OCI-LY1 (cell line): ENCODE measurements at regions not wholly inside any gene's neighbourhood (a gene's known extent, or its start where the extent isn't known, plus 50 kb on each side); places are given as distances from the start of the nearest gene placed in this dataset.

Source experiments
- H2AFZ ChIP-seq: fragments of 200-600 bp; sonication (generic), shearing (Covaris generic); 2 replicates; pipeline ENCODE4 v1.6.0; 2014; ENCODE audit warnings: antibody characterized with exemption, mild to moderate bottlenecking, low read length
- H3F3A ChIP-seq: fragments of 200-600 bp; sonication (generic), shearing (Covaris generic); 2 replicates; pipeline ENCODE4 v1.6.0; 2014; ENCODE audit warnings: mild to moderate bottlenecking, antibody characterized with exemption, low read length, moderate library complexity; ENCODE audit not compliant: insufficient read depth
- H3K27ac ChIP-seq: fragments of 200-600 bp; sonication (generic); 2 replicates; pipeline ENCODE4 v1.5.1; 2014; ENCODE audit warnings: low read length, mixed run types, mild to moderate bottlenecking, low read depth; ENCODE audit not compliant: poor library complexity, severe bottlenecking
- H3K27me3 ChIP-seq: fragments of 200-600 bp; sonication (generic); 2 replicates; pipeline ENCODE4 v1.6.0; 2014; ENCODE audit warnings: antibody characterized with exemption, mild to moderate bottlenecking, low read length, moderate library complexity; ENCODE audit not compliant: insufficient read depth
- H3K36me3 ChIP-seq: fragments of 200-600 bp; sonication (generic); 2 replicates; pipeline ENCODE4 v1.6.1; 2014; ENCODE audit warnings: mild to moderate bottlenecking, antibody characterized with exemption, low read length, moderate library complexity, mixed read lengths; ENCODE audit not compliant: insufficient read depth
- H3K4me1 ChIP-seq: fragments of 200-600 bp; sonication (generic); 2 replicates; pipeline ENCODE4 v1.5.1; 2014; ENCODE audit warnings: mild to moderate bottlenecking, low read length, moderate library complexity; ENCODE audit not compliant: insufficient read depth, severe bottlenecking
- H3K4me2 ChIP-seq: fragments of 200-600 bp; sonication (generic), shearing (Covaris generic); 2 replicates; pipeline ENCODE4 v1.6.1; 2014; ENCODE audit warnings: low read length
- H3K4me3 ChIP-seq: fragments of 200-600 bp; sonication (generic); 2 replicates; pipeline ENCODE4 v1.5.1; 2014; ENCODE audit warnings: low read length, low read depth, mild to moderate bottlenecking, mixed read lengths; ENCODE audit not compliant: poor library complexity, severe bottlenecking
- H3K79me2 ChIP-seq: fragments of 200-600 bp; shearing (Covaris generic); 2 replicates; pipeline ENCODE4 v1.6.1; 2016; ENCODE audit warnings: mixed run types, low read length, mixed read lengths; ENCODE audit not compliant: insufficient read depth
- H3K9ac ChIP-seq: fragments of 200-600 bp; sonication (generic), shearing (Covaris generic); 2 replicates; pipeline ENCODE4 v1.6.1; 2014; ENCODE audit warnings: mild to moderate bottlenecking, low read length, mixed read lengths
- H3K9me2 ChIP-seq: fragments of 200-600 bp; sonication (generic), shearing (Covaris generic); 2 replicates; pipeline ENCODE4 v1.6.1; 2014; ENCODE audit warnings: low read depth, mild to moderate bottlenecking, low read length, mixed read lengths
- H3K9me3 ChIP-seq: fragments of 200-600 bp; shearing (Covaris generic); 2 replicates; pipeline ENCODE4 v1.6.1; 2014; ENCODE audit warnings: low read length, mixed read lengths
- H4K20me1 ChIP-seq: fragments of 200-600 bp; sonication (generic), shearing (Covaris generic); 2 replicates; pipeline ENCODE4 v1.6.0; 2016; ENCODE audit warnings: mild to moderate bottlenecking, low read length; ENCODE audit not compliant: insufficient read depth
- CTCF ChIP-seq: fragments of 200-600 bp; sonication (generic), shearing (Covaris generic); IDR thresholded peaks from 2 replicates; pipeline ENCODE4 v1.5.1; 2017; ENCODE audit warnings: mild to moderate bottlenecking, antibody characterized with exemption, low read length, moderate library complexity, mixed read lengths
- EZH2 ChIP-seq: fragments of 200-600 bp; sonication (generic), shearing (Covaris generic); IDR thresholded peaks from 2 replicates; pipeline ENCODE4 v1.8.0; 2017; ENCODE audit warnings: borderline replicate concordance, mixed run types, mild to moderate bottlenecking, antibody characterized with exemption, low read length, moderate library complexity, mixed read lengths

GRCh38 chr2:128446049-128446873 is 127.6 kb upstream of the HS6ST1 start:
- Histone ChIP-seq H3K79me2 (no peaks in the 10 kb centered on the region), H3K4me2 (no peak overlapping the region), H3K36me3 (no peaks in the 10 kb centered on the region), H4K20me1 (no peaks in the 10 kb centered on the region), H3K9me2 (no peaks in the 10 kb centered on the region), H3K9ac (no peak overlapping the region), H2AFZ (no peak overlapping the region), H3K4me3 (no peak overlapping the region), H3K4me1 (no peaks in the 10 kb centered on the region), H3K27ac (no peak overlapping the region), H3K9me3 (no peaks in the 10 kb centered on the region), H3F3A (no peaks in the 10 kb centered on the region), H3K27me3 (no peaks in the 10 kb centered on the region)
- no peak for TF ChIP-seq CTCF
- TF ChIP-seq EZH2: no peak

- no peak for TF ChIP-seq CTCF
- TF ChIP-seq EZH2: no peak
- Histone ChIP-seq H3K27me3 (no peaks in the 10 kb centered on the region), H3K79me2 (no peaks in the 10 kb centered on the region), H2AFZ (no peak overlapping the region), H3K4me3 (no peak overlapping the region), H3K9me2 (no peaks in the 10 kb centered on the region), H3K36me3 (no peaks in the 10 kb centered on the region), H3K4me1 (no peaks in the 10 kb centered on the region), H3K27ac (no peak overlapping the region), H3K4me2 (no peak overlapping the region), H3F3A (no peaks in the 10 kb centered on the region), H3K9me3 (no peaks in the 10 kb centered on the region), H4K20me1 (no peaks in the 10 kb centered on the region), H3K9ac (no peak overlapping the region)
These were observed 128.3 kb upstream of the HS6ST1 start for GRCh38 chr2:128446874-128447537.

- Histone ChIP-seq H3F3A (no peaks in the 10 kb centered on the region), H3K9ac (no peak overlapping the region), H3K27me3 (no peaks in the 10 kb centered on the region), H3K36me3 (no peaks in the 10 kb centered on the region), H3K9me3 (no peaks in the 10 kb centered on the region), H3K9me2 (no peaks in the 10 kb centered on the region), H3K4me1 (no peaks in the 10 kb centered on the region), H3K4me3 (no peak overlapping the region), H3K4me2 (no peak overlapping the region), H3K79me2 (no peaks in the 10 kb centered on the region), H4K20me1 (no peaks in the 10 kb centered on the region), H3K27ac (no peak overlapping the region), H2AFZ (no peak overlapping the region)
- no peak for TF ChIP-seq CTCF
- TF ChIP-seq EZH2: no peak
These were observed 128.9 kb upstream of the HS6ST1 start for GRCh38 chr2:128447538-128447995.
